Stimulated activated CD4-positive, alpha-beta T cell treated with anti-CD3 and anti-CD28 coated beads, TNF-alpha, amount 100 ng/mL, for 24 hours (primary cell): ENCODE measurements at regions not wholly inside any gene's neighbourhood (a gene's known extent, or its start where the extent isn't known, plus 50 kb on each side); places are given as distances from the start of the nearest gene placed in this dataset.
"Not testable (repeated sequence)": the region's sequence is repeated elsewhere in the genome, so short reads cannot be mapped to it uniquely, and the experiment has no call there.

Source experiments
- DNase-seq, 3 experiments: peaks; one replicate each; pipeline ENCODE4 v3.0.0-alpha.2; 2020; ENCODE audit warnings: low read depth in 3 of 3

DNA sequence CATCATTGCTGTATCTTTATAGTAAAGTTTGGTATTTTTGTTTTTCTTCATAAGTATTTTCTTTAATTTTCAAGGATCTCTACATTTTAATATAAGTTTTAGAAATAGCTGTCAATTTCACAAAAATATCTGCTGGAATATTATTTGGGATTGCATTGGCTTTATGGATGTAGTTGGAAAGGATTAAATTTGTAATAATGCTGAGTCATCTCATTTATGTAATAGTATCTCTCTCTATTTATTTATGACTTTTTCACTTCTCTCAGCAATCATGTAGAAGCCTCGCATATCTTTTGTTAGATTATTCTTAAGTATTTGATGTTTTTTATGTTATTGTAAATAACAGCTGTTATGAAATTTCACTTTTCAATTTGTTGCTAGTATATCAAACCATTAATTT lies 223.1 kb upstream of the POGK start:
- DNase-seq: no peak

DNA sequence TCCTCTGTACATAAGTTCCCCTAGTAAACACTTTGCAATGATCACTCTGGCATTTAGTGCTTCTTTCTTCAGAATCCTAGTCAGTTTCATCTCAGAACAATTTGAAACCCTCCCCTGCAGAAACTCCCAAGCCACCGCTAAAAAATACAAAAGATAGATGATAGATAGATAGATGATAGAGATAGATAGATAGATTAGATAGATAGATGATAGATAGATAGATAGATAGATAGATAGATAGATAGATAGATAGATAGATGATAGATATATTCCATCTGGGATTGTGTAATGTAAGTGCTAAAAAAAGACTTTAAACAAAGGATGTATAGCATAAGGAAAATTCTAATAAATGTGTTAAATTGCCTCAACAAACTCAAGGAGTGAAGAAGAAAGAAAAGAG lies 212.6 kb upstream of the POGK start:
- no peak for DNase-seq

DNA sequence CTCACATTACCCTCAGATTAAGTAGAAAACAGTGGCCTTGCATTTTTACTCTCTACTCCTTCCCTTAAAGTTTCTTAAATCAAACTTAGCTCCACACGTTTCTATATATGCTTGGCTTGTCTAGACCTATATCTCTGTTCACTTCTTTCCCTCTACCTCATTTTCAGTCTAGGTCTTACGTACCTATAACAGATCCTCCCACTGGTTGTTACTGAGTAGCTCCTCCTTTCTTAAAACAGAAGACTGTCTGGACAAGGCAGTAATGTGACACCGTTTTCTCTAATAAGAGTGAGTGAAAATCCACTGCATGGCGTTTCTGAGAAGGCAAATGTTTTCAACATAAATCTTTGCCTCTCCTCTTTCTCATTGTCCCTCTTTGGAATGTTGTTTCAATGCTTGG lies 211.7 kb upstream of the POGK start:
- no peak for DNase-seq

DNA sequence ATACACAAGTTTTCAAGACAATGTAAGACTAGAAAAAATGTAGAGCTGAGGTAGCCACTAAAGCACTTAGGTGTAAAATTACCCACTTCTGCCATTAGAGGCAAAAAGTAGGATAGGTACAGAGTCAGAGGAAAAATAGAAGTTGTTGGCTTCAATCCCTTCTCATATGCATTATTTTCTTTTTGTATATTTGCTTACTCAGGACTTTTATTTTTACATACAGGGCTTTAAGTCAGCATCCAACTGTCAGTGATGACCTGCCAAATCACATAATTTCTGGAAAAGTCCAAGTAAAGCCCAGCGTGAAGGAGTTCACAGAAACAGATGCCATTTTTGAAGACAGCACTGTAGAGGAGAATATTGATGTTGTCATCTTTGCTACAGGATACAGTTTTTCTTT lies 211.0 kb upstream of the POGK start:
- DNase-seq: no peak

DNA sequence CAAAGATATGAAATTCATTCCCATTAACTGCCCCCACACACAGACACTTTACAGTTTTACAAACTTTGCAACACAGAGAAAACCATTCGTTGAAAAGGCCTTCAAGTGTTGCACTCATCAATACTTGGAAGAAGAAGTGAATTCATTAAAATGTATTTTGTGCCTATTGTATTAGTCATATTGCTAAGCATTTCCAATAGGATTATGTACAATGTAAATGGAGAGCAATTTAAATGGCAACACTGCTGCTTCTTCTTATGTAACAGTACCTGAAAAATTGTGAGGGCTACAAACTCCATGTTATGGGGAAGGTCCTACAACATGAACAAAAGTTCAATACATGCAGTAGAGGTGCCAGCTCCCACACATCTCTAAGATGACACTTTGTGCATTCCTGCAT lies 209.3 kb upstream of the POGK start:
- DNase-seq: no peak

DNA sequence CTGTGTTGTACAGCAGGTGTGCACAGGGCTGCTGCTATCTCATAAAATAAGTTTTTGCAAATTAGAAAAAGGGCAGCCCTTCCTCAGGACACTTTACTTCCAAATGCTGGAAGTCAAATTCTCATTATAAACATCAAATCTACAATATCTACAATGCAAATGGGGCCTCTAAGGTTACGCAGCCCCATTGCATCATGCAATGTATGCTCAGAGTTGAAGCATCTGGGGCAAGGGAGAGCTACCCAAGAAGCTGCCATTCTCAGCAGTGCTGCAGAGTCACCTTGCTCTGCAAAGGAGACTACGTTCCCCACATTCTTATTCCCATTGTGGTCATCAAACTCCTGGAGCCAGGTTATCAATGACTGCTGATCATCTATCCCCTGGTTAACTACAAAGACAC lies 208.9 kb upstream of the POGK start:
- no peak for DNase-seq

DNA sequence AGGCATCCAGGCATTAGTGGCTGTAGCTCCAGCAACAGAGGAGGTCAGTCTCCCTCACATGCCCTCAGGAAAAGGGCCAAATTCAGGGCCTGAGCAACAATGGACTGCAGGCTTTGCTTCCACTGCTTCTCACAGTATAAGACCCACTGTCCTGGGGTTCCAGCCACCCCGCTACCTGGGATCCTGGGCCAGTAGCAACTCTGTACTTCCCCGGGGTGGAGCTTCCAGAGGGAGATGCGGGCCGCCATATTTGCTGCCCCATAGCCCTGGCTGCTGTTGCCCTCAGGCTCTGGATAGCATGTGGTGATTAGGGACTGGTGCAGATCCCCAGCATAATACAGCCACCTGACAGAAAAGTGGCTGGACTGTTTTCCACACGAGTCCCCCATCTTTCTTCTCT lies 201.1 kb upstream of the POGK start:
- no peak for DNase-seq

DNA sequence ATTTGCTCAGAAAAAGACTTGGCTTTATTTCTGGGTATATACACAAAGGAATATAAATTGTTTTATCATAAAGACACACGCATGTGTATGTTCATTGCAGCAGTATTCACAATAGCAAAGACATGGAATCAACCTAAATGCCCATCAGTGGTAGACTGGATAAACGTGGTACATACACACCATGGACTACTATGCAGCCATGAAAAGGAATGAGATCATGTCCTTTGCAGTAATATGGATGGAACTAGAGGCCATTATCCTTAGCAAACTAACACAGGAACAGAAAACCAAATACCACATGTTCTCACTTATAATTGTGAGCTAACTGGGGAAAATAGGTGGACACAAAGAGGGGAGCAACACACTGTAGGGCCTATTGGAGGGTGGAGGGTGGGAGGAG lies 182.0 kb upstream of the POGK start:
- DNase-seq: not testable (repeated sequence)

DNA sequence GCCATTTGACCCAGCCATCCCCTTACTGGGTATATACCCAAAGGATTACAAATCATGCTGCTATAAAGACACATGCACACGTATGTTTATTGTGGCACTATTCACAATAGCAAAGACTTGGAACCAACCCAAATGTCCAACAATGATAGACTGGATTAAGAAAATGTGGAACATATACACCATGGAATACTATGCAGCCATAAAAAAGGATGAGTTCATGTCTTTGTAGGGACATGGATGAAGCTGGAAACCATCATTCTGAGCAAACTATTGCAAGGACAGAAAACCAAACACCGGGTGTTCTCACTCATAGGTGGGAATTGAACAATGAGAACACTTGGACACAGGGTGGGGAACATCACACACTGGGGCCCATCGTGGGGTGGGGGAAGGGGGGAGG lies 172.5 kb upstream of the POGK start:
- DNase-seq: not testable (repeated sequence)

DNA sequence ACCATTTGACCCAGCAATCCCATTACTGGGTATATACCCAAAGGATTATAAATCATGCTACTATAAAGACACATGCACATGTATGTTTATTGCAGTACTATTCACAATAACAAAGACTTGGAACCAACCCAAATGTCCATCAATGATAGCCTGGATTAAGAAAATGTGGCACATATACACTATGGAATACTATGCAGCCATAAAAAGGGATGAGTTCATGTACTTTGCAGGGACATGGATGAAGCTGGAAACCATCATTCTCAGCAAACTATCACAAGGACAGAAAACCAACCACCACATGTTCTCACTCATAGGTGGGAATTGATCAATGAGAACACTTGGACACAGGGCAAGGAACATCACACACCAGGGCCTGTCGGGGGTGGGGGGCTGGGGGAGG lies 171.7 kb upstream of the POGK start:
- not testable (repeated sequence) for DNase-seq

DNA sequence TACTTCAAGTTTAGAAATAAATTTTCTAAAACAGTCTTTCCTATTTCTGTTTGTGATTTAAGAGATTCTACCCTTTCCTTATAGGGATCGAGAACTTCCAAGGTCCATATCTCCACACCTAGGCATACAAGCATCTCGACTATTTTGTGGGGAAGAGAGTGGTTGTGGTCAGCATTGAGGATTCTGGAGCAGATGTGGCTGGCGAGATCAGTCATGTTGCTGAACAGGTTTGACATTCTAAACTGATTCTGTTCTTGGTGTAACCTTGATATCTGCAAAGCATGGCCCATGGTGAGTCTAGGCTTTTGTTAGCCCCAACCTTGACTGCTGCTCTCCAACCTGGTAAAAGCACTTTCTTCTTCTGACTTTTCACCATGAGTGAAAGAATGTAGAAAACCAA lies 167.6 kb upstream of the POGK start:
- no peak for DNase-seq

DNA sequence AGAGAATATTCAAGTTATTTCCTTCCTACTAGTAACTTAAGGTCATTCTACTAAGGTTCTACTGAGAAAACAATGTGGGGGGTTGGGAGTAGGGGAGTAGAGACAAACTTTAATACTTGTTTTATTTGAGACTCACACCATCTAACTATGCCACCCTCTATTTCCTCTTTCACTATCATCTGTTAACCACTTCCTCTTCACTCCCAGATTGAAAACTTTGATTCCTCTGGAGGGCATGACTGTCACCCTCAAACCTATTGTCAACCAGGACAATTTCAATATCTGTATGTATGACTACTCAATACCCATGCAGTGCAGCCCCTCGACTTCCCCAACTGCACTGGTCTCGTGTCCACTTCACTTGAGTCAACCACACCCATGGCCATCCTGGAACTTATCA lies 165.6 kb upstream of the POGK start:
- DNase-seq: no peak

DNA sequence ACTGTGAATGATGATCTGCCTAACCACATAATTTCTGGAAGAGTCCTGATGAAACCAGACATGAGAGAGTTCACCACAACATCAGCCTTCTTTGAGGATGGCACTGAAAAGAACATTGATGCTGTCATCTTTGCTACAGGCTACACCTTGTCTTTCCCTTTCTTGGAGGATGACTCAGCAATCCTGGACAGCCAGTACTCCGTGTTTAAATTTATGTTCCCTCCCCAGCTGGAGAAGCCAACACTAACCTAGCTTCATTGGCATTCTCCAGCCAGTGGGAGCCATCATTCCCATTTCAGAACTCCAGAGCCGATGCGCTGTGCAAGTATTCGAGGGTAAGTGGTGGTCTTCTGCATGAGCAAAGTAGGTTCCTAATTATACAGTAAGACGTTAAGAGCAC lies 164.1 kb upstream of the POGK start:
- DNase-seq: no peak

DNA sequence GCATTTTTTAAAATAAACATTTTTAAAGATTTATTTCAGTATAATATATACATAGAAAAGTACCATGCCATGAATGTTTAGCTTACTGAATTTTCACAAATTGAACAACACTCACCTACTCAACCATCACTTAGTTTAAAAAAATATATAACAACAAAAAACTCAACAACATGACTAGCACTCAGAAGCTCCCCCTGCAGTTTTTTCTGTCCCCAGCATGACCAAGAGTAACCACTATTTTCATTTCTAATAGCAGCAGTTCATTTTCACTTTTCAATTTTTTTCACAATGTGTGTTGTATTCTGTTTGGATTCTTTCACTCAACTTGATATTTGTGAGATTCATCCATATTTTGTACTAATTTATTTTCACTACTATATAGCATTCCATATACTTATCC lies 162.3 kb upstream of the POGK start:
- DNase-seq: no peak

DNA sequence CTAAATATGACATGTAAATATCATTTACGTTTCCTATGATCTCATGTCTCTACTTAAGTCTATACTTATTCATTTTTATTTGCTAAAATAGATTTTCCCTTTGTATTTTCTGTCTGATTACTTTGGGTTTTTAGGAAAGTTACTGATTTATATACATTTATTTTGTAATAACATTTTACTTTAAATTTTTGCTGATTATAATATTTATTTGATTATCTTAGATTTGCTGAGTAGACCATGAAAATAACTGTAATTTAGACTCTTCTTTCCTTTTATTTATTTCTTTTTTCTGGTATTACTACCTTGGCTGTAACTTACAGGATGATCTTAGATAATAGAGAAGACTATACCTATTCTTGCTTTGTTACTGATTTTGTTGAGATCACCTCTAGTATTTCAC lies 159.9 kb upstream of the POGK start:
- DNase-seq: no peak

DNA sequence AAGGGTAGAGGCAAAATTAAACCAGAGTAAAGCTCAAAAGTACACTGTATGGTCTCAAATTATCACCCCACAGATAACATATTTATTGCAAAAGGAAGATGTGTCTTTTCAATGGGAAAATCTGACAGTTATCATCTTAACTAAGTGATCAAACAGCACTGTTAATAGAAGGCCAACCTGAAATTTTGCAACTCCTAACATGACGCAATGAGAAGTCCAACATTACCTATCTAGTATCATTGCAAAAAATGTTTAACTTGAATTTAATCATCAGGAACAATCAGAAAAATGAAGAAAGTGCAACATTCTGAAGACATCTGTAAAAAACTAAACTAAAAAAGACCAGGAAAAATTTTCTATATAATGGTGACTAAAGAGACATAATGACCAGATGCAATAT lies 156.7 kb upstream of the POGK start:
- DNase-seq: no peak

DNA sequence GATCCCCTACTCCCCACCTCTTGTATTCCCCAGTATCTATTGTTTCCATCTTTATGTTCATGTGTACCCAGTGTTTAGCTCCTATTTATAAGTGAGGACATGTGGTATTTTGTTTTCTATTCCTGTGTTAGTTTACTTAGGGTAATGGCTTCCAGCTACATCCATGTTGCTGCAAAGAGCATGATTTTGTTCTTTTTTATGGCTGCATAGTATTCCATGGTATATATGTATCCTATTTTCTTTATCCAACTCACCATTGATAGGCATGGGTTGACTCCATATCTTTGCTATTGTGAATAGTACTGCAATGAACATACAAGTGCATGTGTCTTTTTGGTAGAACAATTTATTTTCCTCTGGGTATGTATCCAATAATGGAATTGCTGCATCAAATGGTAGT lies 154.6 kb upstream of the POGK start:
- DNase-seq: not testable (repeated sequence)

DNA sequence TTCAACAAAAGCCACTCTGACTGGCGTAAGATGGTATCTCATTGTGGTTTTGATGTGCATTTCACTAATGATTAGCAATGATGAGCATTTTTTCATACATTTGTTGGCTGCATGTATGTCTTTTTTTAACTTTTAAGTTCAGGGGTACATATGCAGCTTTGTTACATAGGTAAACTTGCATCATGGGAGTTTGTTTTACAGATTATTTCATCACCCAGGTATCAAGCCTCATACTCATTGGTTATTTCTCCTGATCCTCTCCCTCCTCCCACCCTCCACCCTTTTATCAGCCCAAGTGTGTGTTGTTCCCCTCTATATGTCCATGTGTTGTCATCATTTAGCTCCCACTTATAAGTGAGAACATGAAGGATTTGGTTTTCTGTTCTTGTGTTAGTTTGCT lies 154.1 kb upstream of the POGK start:
- DNase-seq: no peak

DNA sequence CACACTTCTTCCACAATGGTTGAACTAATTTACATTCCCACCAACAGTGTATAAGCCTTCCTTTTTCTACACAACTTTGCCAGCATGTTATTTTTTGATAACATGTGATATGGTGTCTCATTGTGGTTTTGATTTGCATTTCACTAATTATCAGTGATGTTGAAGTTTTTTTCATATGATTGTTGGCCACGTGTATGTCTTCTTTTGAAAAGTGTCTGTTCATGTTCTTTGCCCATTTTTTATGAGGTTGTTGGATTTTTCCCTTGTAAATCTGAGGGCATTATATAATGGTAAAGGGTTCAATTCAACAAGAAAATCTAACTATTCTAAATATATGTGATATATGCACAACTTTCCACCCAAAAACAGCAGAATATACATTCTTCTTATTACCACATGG lies 153.4 kb upstream of the POGK start:
- not testable (repeated sequence) for DNase-seq

DNA sequence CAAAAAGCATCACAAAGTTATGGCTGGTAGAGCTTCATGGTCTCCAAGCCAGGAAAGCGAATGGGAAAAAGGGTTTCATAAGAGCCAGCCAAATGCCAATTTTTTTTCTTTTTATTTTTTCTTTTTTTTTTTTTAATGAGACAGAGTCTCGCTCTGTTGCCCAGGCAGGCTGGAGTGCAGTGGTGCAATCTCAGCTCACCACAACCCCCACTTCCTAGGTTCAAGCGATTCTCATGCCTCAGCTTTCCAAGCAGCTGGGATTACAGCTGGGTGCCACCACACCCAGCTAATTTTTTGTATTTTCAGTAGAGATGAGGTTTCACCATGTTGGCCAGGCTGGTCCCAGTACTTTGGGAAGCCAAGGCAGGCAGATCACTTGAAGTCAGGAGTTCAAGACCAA lies 148.7 kb upstream of the POGK start:
- DNase-seq: not testable (repeated sequence)

DNA sequence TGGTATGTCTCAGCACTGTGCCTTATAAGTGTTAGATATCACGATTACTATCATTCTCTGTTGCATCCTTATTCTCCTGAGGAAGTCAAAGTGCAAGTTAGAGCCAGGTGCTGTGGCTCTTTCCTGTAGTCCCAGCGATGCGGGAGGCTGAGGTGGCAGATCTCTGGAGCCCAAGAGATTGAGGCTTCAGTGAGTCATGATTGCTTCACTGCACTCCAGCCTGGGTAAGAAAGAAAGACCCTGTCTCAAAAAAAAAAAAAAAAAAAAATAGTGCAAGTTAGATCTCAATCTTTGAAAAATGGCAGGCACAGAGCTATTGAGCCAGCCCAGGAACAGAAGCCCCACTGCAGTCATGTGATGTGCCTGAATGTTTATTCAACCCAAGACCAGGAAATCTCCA lies 147.8 kb upstream of the POGK start:
- no peak for DNase-seq

DNA sequence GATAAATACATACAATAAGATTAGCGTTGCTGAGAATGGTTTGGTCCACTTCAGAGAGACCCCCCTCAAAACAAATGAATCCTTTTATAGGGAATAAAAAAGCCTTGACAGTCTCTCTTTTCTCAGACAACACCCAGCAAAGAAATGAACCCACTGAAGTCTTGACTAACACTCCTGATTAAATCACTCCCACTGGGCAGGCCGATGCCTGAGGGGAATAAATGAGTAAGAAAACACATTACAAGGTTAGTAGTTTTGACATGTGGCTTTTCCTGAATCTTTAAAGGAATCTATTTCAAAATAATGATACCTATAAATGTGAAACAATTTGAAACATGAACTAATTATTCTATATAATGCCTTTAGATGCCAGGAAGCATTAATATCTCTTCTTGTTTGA lies 146.9 kb upstream of the POGK start:
- DNase-seq: no peak

DNA sequence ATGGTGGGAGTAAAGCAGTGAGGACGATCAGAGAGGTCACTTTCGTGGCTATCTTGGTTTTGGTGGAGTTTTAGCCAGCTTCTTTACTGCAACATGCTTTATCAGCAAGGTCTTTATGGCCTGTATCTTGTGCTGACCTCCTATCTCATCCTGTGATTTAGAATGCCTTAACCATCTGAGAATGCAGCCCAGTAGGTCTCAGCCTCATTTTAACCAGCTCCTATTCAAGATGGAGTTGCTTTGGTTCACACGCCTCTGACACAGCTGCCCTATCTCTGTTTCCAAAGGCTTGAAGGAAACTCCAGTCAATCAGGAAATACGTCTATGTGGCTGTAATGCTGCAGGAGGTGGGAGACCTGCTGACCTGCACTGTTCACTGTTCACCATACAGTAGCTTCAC lies 146.1 kb upstream of the POGK start:
- DNase-seq: no peak

DNA sequence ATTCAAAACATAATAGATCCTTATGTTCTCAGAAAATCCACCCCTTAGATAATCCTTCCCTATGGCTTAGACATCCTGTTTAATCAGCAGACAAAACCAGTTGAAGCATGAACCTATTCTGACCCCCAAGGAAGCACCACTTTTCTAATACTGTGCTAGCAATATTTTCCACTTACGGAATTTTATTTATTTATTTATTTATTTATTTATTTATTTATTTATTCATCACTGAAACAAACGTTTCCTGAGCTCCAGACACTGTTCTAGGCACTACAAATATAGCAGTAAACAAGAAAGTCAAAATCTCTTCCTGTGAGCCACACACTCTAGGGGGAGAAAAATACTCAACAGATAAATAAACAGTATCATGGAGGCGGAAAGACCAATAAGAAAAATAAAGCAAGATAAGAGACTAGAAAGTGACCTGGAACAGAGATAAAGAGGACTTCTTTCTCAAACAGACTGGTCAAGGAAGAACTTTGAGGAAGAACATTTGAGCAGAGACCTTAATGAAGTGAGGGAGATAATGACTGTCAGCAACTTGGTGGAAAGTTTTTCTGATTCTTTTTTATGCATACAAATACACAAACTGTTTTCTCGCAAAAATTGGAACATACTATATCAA lies 145.5 kb upstream of the POGK start:
- no peak for DNase-seq

DNA sequence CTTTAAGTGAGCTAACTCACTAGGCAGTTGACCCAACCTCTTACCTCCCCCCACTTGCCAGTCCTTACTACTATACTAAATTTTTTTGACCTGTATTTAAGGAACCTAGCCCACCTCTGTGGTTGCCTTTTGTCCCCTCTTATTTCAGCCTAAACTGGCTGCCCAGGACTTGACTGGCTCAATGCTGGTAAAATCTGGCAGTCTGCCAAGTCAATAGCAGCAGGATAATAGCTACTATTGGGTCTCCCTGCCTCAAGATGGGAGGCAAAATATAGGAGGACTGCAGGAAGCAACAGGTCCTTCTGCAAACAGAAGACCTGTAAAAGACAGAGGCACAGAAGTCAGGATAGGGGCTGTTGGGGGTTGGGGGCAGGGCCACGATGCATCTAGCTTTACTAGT lies 144.2 kb upstream of the POGK start:
- DNase-seq: no peak
